ENCODE measurements at regions not wholly inside any gene's neighbourhood (a gene's known extent, or its start where the extent isn't known, plus 50 kb on each side); places are given as distances from the start of the nearest gene placed in this dataset.

- no peak for DNase-seq (ENCODE audit: extremely low read depth, low read depth)
- TF ChIP-seq, protein P1, sequence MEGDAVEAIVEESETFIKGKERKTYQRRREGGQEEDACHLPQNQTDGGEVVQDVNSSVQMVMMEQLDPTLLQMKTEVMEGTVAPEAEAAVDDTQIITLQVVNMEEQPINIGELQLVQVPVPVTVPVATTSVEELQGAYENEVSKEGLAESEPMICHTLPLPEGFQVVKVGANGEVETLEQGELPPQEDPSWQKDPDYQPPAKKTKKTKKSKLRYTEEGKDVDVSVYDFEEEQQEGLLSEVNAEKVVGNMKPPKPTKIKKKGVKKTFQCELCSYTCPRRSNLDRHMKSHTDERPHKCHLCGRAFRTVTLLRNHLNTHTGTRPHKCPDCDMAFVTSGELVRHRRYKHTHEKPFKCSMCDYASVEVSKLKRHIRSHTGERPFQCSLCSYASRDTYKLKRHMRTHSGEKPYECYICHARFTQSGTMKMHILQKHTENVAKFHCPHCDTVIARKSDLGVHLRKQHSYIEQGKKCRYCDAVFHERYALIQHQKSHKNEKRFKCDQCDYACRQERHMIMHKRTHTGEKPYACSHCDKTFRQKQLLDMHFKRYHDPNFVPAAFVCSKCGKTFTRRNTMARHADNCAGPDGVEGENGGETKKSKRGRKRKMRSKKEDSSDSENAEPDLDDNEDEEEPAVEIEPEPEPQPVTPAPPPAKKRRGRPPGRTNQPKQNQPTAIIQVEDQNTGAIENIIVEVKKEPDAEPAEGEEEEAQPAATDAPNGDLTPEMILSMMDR (IDR thresholded peaks at IDR 0.05; ENCODE audit: low read depth, low read length): no peak
These were observed 200.8 kb downstream of the CNTN3 start for GRCh38 chr3:74413547-74414241.

DNA sequence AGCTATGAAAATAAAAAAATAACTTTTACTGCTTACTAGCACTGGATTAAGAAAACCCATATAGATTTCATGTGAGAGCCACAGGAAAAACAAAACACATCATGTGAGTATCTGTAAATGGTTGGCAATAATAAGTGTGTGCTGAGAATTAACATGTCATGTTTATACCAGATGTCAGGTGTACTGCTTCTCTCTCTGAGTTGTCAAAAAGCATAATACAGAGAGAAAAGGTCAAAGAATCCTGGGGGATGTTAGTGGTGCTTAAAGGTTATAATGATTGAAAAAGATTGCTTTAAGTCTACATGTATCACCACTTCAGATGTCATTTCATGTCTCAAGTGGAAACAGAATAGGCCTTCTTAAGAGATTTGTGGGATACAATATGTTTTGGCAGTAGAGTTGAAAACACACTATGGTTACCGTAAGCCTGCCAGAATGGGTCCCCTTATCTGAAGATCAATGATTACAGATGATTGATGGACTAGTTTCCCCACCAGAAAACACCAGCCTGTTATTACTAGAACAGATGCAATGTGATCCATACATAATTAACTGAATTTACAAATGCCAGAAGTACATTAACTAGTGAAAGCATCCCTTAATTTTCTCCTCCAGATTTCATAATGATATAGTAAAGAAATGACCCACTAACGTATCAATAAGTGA is 204.1 kb downstream of the CNTN3 start:
- DNase-seq (ENCODE audit: extremely low read depth, low read depth): no peak

GRCh38 chr3:74409066-74409465 is 205.4 kb downstream of the CNTN3 start:
- DNase-seq (ENCODE audit: extremely low read depth, low read depth): no peak
- TF ChIP-seq, protein P1 (IDR thresholded peaks at IDR 0.05; ENCODE audit: low read depth, low read length): no peak

More for the DNA sequence above, 204.1 kb downstream of the CNTN3 start:
- TF ChIP-seq, protein P1 (IDR thresholded peaks at IDR 0.05; ENCODE audit: low read depth, low read length): no peak

DNA sequence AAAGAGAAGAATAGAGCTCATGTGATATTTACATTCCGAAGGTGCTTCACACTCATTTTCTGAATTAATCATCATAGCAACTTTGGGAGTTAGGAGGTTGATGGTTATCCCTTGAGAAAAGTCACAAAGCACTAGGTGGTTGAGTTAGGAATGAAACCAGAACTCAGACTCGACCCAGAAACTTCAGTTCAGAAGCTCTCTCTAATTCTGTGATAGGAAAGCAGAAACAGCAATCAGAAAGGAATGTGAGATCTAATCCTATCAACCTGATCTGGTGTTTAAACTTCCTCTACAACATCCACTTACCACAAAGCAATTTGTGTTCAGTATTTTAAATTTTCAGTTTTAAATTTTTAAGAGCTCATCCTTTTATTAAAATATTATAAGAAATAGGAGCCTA is 211.2 kb downstream of the CNTN3 start:
- TF ChIP-seq, protein P1 (IDR thresholded peaks at IDR 0.05; ENCODE audit: low read depth, low read length): no peak
- DNase-seq (ENCODE audit: extremely low read depth, low read depth): no peak

DNA sequence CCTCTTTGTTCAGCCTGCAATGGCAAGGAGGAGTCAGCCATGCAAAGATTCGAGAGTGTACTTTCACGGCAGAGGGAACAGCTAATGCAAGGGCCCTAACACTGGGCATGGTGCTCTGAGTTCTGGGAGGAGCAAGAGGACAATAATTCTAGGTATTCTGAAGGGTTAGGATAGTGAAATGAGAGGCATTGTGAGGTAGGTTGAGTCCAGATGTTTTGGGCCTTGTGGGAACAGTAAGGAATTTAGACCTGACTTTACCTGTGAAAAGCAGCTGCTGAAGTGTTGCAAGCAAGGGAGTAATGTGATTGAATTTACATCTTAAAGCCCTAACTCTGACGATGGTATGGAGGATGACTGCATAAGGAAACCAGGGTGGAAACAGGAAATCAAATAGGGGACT is 211.6 kb downstream of the CNTN3 start:
- DNase-seq (ENCODE audit: extremely low read depth, low read depth): no peak
- TF ChIP-seq, protein P1 (IDR thresholded peaks at IDR 0.05; ENCODE audit: low read depth, low read length): no peak

- TF ChIP-seq, protein P1 (IDR thresholded peaks at IDR 0.05; ENCODE audit: low read depth, low read length): no peak
- no peak for DNase-seq (ENCODE audit: extremely low read depth, low read depth)
These were observed 221.0 kb downstream of the CNTN3 start for GRCh38 chr3:74393426-74393825.

GRCh38 chr3:74390121-74390877 is 224.2 kb downstream of the CNTN3 start:
- DNase-seq (ENCODE audit: extremely low read depth, low read depth): no peak
- TF ChIP-seq, protein P1 (IDR thresholded peaks at IDR 0.05; ENCODE audit: low read depth, low read length): no peak
